Neural crest cell (in vitro differentiated cells): ENCODE measurements at regions not wholly inside any gene's neighbourhood (a gene's known extent, or its start where the extent isn't known, plus 50 kb on each side); places are given as distances from the start of the nearest gene placed in this dataset.

ENCODE experiments used
- DNase-seq: peaks from one replicate; pipeline ENCODE4 v3.0.0; 2021; ENCODE audit warnings: low read depth, mixed read lengths, low spot score
- H3K27ac Mint-ChIP-seq: one replicate; pipeline ENCODE4 v1.8.0; 2021; ENCODE audit warnings: mild to moderate bottlenecking, mixed read lengths; ENCODE audit not compliant: unreplicated experiment
- H3K27me3 Mint-ChIP-seq: 2 replicates; pipeline ENCODE4 v1.8.0; 2021; ENCODE audit warnings: low read depth, mild to moderate bottlenecking, mixed read lengths
- H3K36me3 Mint-ChIP-seq: 2 replicates; pipeline ENCODE4 v1.8.0; 2021; ENCODE audit warnings: low read depth, mild to moderate bottlenecking, mixed read lengths
- H3K4me1 Mint-ChIP-seq: 2 replicates; pipeline ENCODE4 v1.8.0; 2021; ENCODE audit warnings: mixed read lengths
- H3K4me3 Mint-ChIP-seq: one replicate; pipeline ENCODE4 v1.8.0; 2021; ENCODE audit warnings: mild to moderate bottlenecking, mixed read lengths
- H3K9me3 Mint-ChIP-seq: 2 replicates; pipeline ENCODE4 v1.8.0; 2021; ENCODE audit warnings: mixed read lengths
- CTCF ChIP-seq: fragments of 200-600 bp; sonication (generic); conservative IDR thresholded peaks from 2 replicates; pipeline ENCODE4 v1.5.0; 2021; ENCODE audit warnings: antibody characterized with exemption, mild to moderate bottlenecking

- no peak overlapping the region for H3K4me3 Mint-ChIP-seq
- H3K27me3 Mint-ChIP-seq: no peaks in the 10 kb centered on the region
- no peak for TF ChIP-seq CTCF
- DNase-seq: no peak
- H3K36me3 Mint-ChIP-seq: no peaks in the 10 kb centered on the region
- no peak overlapping the region for H3K27ac Mint-ChIP-seq
- H3K9me3 Mint-ChIP-seq: peaks cover 6% of the 10 kb centered on the region
- H3K4me1 Mint-ChIP-seq: no peaks in the 10 kb centered on the region
Measured at GRCh38 chr11:38818720-38819119, 2220.7 kb upstream of the RAG2 start.

- Mint-ChIP-seq H3K4me3 (no peak overlapping the region), H3K9me3 (peaks cover 9% of the 10 kb centered on the region), H3K27me3 (no peaks in the 10 kb centered on the region), H3K36me3 (peaks cover 6% of the 10 kb centered on the region), H3K27ac (no peak overlapping the region), H3K4me1 (no peaks in the 10 kb centered on the region)
- no peak for TF ChIP-seq CTCF
- DNase-seq: no peak
Measured at GRCh38 chr11:38814670-38815069, 2216.6 kb upstream of the RAG2 start.

GRCh38 chr11:38809521-38809920 lies 2211.5 kb upstream of the RAG2 start:
- TF ChIP-seq CTCF: no peak
- Mint-ChIP-seq H3K27me3 (no peaks in the 10 kb centered on the region), H3K27ac (no peak overlapping the region), H3K4me1 (no peaks in the 10 kb centered on the region), H3K9me3 (peaks cover 9% of the 10 kb centered on the region), H3K4me3 (no peak overlapping the region), H3K36me3 (peaks cover 6% of the 10 kb centered on the region)
- no peak for DNase-seq

- TF ChIP-seq CTCF: no peak
Measured at GRCh38 chr11:38796281-38796680, 2198.2 kb upstream of the RAG2 start.

GRCh38 chr11:38795027-38795426 lies 2197.0 kb upstream of the RAG2 start:
- Mint-ChIP-seq H3K9me3 (no peaks in the 10 kb centered on the region), H3K36me3 (no peaks in the 10 kb centered on the region)
- no peak for DNase-seq

More at GRCh38 chr11:38796281-38796680, 2198.2 kb upstream of the RAG2 start:
- Mint-ChIP-seq H3K36me3 (no peaks in the 10 kb centered on the region), H3K9me3 (no peaks in the 10 kb centered on the region), H3K27me3 (no peaks in the 10 kb centered on the region), H3K4me1 (no peaks in the 10 kb centered on the region), H3K27ac (no peak overlapping the region), H3K4me3 (no peak overlapping the region)
- DNase-seq: no peak

More at GRCh38 chr11:38795027-38795426, 2197.0 kb upstream of the RAG2 start:
- no peak for TF ChIP-seq CTCF
- H3K4me3 Mint-ChIP-seq: no peak overlapping the region
- H3K27ac Mint-ChIP-seq: no peak overlapping the region
- H3K4me1 Mint-ChIP-seq: no peaks in the 10 kb centered on the region
- H3K27me3 Mint-ChIP-seq: no peaks in the 10 kb centered on the region
